ENCODE measurements at regions not wholly inside any gene's neighbourhood (a gene's known extent, or its start where the extent isn't known, plus 50 kb on each side); places are given as distances from the start of the nearest gene placed in this dataset.

DNA sequence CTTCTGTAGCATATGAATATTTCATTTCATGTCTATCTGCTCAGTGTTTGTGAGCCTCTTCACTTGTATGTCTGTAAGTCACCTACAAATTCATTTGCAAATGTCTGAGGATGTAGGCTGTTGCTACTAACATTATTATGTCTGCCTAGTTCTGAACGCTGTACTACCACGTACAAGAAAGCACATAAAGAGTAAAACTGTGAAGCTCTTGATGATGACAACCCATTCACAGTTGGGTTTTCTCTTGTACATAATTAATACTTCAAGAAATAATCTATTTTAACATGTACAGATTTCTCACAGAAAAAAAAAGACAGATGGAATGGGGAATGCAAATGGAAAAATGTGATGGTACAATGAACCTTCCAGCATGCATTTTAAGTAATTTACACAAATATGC lies 64.3 kb upstream of the CPNE8 start:
- TF ChIP-seq SPI1 (IDR thresholded peaks at IDR 0.05; ENCODE audit: low read depth, low read length) = no peak
- TF ChIP-seq POLR2A (IDR thresholded peaks at IDR 0.05; ENCODE audit: low read depth, low read length) = no peak
- no peak for TF ChIP-seq POU2F2 (IDR thresholded peaks at IDR 0.05; ENCODE audit: low read depth, low read length)
- no peak for TF ChIP-seq PAX5 (IDR thresholded peaks at IDR 0.05; ENCODE audit: insufficient read depth, low read length, severe bottlenecking)
- no peak for TF ChIP-seq TAF1 (IDR thresholded peaks at IDR 0.05; ENCODE audit: low read depth, low read length)
- TF ChIP-seq POLR2AphosphoS5 (IDR thresholded peaks at IDR 0.05; ENCODE audit: low read depth, low read length) = no peak
- FAIRE-seq = no peak
- no peak for DNase-seq (ENCODE audit: insufficient read length, low spot score)

DNA sequence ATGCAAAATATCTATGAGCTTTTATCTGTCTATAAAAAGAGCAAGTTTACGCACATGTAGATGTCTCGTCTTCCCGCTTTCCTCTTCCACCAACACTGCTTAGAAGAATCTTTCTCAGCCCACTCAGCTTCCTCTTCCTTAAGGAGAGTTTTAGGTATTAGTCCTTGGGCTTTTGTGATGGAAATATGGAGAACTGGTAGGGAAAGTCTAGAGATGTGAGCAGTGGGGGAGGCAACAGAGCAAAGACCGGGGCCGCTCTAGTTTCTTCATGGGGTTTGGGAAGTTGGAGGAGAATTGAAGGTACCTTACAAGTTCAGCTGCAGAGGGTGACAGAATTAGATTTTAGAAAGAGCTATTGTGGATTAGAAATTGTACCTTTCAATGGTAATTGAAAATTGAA lies 56.3 kb upstream of the CPNE8 start:
- DNase-seq (ENCODE audit: insufficient read length, low spot score) (no peak), FAIRE-seq (no peak)

DNA sequence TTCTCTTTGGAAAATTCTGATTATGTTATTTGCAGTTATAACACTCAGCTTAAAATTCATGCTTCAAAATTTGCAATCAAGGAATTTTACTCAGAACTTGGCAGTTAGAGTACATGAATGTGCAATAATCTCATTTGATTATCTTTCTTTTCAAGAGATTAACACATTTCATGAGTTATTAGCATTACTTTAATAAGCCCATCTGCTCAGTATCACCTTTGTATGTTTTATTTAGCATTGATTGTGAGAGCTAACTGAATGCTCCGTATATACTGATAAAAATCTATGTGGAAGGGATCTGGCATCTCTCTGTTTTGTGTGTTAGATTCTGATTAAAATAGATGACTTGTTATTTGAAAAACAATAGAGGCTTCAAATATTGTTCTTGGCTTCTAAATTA lies 55.6 kb upstream of the CPNE8 start:
- TF ChIP-seq SPI1 (IDR thresholded peaks at IDR 0.05; ENCODE audit: low read depth, low read length) (no peak), TAF1 (IDR thresholded peaks at IDR 0.05; ENCODE audit: low read depth, low read length) (no peak)
- FAIRE-seq = no peak
- DNase-seq (ENCODE audit: insufficient read length, low spot score) = no peak

More for the DNA sequence above, 56.3 kb upstream of the CPNE8 start:
- no peak for TF ChIP-seq PAX5 (IDR thresholded peaks at IDR 0.05; ENCODE audit: insufficient read depth, low read length, severe bottlenecking)
- no peak for TF ChIP-seq POLR2A (IDR thresholded peaks at IDR 0.05; ENCODE audit: low read depth, low read length)
- no peak for TF ChIP-seq TAF1 (IDR thresholded peaks at IDR 0.05; ENCODE audit: low read depth, low read length)
- TF ChIP-seq SPI1 (IDR thresholded peaks at IDR 0.05; ENCODE audit: low read depth, low read length) = no peak
- TF ChIP-seq POU2F2 (IDR thresholded peaks at IDR 0.05; ENCODE audit: low read depth, low read length) = no peak
- TF ChIP-seq POLR2AphosphoS5 (IDR thresholded peaks at IDR 0.05; ENCODE audit: low read depth, low read length) = no peak

GRCh38 chr12:38956337-38956736 lies 50.9 kb upstream of the CPNE8 start:
- no peak for TF ChIP-seq TAF1 (IDR thresholded peaks at IDR 0.05; ENCODE audit: low read depth, low read length)
- no peak for TF ChIP-seq PAX5 (IDR thresholded peaks at IDR 0.05; ENCODE audit: insufficient read depth, low read length, severe bottlenecking)
- TF ChIP-seq POLR2AphosphoS5 (IDR thresholded peaks at IDR 0.05; ENCODE audit: low read depth, low read length) = no peak
- FAIRE-seq = no peak
- DNase-seq (ENCODE audit: insufficient read length, low spot score) = no peak
